ENCODE measurements at regions not wholly inside any gene's neighbourhood (a gene's known extent, or its start where the extent isn't known, plus 50 kb on each side); places are given as distances from the start of the nearest gene placed in this dataset.
"Not testable (repeated sequence)": the region's sequence is repeated elsewhere in the genome, so short reads cannot be mapped to it uniquely, and the experiment has no call there.

GRCh38 chr16:79844603-79845002 is 244.1 kb upstream of the MAF start:
- DNase-seq, result no peak

DNA sequence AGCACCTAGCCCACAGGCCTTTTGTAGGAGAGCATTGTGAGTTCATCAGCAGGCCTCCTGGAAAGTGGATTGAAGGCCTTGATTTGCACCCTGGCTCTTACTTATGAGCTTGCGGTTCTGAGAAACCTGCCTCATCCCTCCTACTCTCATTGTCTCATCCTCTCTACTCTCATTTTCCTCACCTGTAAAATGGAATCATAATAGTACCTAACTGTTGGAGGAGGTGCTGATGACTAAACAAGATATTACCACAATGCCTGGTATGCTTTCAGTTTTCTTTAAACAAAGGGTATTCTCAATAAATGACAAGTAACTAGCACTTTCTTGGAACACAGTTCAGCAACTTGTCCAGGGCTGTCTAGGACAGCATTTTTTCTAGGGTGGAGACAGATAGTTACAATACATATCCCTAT is 243.1 kb upstream of the MAF start:
- no peak for DNase-seq

DNA sequence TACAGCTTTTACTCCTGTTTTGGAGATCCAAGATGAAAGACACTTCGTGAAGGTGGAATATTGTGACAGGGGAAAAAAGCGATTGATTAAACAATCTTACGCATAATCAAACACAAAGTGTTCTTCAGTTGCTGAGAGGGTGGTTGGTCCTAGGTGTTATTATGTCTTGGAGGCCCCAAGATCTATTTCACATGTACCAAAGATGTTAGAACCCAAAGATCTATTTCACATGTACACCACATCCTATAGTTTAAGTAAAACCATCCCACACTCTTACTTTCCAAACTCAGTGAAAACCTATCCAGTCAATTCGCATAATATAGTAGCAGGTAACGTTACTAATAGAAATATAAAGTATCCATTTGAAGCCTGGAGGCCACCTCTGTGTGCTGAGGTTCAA is 242.6 kb upstream of the MAF start:
- no peak for DNase-seq

GRCh38 chr16:79842197-79842596 is 241.7 kb upstream of the MAF start:
- no peak for DNase-seq

DNA sequence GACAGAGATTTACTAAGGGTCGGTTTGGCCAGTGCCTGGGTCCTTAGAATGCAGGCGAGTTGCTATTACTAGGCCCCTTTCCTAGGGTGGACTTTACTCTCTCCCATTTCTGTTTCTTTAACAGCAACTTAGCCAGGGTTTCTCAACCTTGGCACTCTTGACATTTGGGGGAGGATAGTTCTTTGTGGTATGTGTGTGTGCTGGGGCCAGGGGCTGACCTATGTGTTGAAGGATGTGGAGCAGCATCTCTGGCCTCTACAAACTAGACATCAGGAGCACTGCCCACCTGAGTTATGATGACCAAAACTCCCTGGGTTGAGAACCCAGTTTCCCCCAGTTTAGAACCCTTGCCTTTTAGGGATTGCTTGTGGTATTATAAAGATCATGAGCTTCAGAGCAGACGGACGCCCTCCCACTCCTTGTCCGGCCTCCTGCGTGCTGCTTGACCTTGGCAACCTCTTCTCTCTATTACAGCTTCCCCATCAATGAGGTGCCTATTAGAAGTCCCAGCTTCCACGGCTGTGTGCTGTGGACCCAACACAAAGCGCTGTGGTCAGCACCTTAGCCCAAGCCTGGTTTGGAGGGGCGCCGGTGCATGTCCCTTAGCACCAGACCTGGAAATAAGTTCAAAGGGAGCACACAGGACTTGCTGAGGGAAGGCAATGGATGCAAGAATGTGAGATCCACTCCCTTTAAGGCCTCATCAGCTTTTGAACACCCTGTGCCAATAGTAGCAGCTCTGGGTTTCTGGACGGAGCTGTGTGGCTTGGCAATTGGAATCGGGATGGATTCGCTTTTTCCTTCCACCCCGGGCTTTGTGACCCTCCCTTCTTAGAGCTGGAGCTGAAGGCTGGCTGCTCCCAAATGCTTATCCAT is 239.2 kb upstream of the MAF start:
- no peak for DNase-seq

GRCh38 chr16:79838496-79839259 is 238.1 kb upstream of the MAF start:
- DNase-seq, result no peak

DNA sequence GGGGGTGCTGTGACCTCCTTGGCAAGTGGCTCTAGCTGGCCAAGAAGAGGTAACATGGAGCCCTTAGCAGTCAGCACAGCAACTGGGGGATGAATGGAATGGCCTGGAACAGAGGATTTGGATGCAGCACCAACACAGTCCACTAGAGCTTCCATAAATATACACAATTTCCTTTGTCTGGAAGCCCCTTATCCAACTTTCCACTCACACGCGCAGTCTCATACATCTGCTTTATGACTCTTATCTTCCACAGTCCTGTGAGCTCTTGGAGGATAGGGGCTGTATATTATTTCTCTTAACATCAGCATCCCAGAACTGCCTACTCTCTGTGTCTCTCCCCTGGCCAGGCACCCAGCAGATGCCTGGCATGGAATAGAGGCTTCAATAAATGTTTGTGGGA is 235.6 kb upstream of the MAF start:
- no peak for DNase-seq

GRCh38 chr16:79835194-79835593 is 234.7 kb upstream of the MAF start:
- DNase-seq, result no peak

GRCh38 chr16:79834720-79835119 is 234.2 kb upstream of the MAF start:
- no peak for DNase-seq

GRCh38 chr16:79834003-79834402 is 233.5 kb upstream of the MAF start:
- DNase-seq, result not testable (repeated sequence)

- no peak for DNase-seq
Measured at GRCh38 chr16:79833559-79833958, 233.0 kb upstream of the MAF start.

GRCh38 chr16:79826732-79827475 is 226.4 kb upstream of the MAF start:
- DNase-seq, result no peak

DNA sequence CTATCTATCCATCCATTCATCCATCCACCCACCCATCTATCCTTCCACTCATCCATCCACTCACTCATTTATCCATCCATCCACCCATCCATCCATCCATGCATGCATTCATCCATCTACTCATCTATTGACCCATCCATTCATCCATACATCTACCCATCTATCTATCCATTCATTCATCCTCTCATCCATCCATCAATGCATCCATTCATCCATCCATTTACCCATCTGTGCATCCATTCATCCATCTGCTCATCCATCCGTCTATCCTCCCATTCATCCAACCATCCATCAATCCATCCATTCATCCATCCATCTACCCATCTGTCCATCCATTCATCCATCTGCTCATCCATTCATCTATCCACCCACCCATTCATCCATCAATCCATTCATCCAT is 224.5 kb upstream of the MAF start:
- DNase-seq, result no peak

DNA sequence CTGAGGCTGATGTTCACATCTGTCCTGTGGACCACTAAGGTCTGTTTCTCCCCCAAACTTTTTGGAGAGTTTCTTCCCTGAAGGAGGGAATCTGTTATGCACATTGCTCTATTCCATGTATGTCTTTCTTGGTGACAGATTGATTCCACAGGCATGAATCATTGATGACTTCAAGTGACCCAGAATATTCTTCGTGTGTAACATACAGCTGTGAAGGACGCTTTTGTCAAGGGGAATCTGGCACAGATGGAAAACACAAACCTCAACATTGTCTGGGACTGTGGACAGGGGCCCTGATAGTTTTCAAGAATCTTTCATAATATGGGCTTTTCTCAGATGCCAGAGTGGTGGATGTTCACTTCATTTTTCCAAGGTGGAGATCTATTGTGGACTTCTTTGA is 223.1 kb upstream of the MAF start:
- DNase-seq, result no peak

GRCh38 chr16:79821911-79822310 is 221.4 kb upstream of the MAF start:
- DNase-seq, result no peak

DNA sequence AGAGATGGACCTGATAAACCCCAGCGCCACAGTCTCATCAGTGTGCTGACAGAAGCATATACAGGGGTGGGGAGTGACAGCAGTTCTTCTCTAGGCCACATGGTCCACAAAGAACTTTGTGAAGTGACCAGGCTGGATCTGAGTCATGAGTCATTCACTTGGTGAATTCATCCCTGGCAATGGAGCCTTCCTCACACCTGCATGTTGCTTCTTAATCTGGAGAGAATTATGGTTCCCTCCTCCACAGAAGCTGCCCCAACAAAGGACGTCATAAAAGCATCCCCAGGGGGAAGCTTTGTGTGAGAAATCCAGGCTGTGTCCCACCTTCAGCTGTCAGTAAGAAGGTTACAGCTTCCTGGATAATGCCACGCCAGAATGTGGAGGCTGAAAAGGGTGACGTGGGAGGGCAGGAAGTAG is 215.6 kb upstream of the MAF start:
- DNase-seq, result no peak

DNA sequence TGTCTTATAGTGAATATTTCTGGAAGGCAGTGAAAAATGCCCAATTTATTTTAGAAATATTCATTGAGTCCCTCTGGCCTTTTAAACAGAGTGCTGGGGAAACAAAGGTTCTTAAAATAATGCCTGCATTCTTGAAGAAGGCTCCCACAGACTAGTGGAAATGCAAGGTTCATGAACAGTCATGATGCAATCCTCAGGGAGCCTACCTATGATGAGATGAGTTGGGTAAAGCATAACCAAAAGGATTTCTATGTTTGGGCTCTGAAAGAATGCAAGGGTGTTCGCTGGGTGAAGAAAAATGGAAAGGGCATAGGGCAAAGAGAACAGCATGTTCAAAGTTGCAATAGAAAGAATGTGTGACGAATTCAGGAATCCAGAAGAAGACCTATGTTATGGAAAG is 214.5 kb upstream of the MAF start:
- DNase-seq, result no peak

DNA sequence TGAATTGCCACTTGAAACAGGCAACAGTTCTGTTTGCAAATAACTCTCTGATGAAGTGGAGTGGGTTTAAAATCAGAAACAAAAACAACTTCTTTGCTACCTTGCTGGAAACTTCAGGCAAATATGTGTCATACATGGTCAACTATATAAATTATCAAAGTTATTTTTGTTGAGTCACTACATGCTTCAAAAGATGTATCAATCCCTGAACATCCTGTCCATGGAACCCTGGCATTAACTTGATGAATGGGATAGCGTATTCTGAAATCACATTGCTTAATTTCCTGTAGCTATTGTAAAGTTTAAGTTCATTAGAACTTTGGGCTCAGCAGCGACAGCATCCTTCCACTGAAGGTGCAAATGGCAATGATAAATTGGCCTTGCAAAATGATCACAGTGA is 213.6 kb upstream of the MAF start:
- DNase-seq, result no peak

GRCh38 chr16:79811541-79811940 is 211.0 kb upstream of the MAF start:
- DNase-seq, result no peak

GRCh38 chr16:79810449-79811189 is 210.1 kb upstream of the MAF start:
- DNase-seq, result no peak

DNA sequence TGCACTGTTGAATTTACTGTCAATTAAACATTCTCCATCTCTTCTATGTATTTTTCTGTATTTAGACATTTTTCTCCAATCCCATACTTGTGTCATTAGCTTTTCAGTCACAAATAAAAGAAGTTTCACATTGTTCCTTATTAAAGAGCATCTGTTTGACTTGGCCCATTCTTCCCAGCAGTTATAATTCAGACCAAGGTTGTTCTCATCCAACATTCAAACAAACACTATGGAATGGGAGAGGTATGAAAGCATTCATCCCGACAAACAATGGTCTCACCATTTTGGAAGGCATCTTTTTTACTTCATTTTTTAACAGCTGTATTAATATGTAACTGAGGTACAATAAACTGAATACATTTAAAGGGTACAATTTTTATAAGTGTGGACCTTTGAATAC is 208.8 kb upstream of the MAF start:
- no peak for DNase-seq

DNA sequence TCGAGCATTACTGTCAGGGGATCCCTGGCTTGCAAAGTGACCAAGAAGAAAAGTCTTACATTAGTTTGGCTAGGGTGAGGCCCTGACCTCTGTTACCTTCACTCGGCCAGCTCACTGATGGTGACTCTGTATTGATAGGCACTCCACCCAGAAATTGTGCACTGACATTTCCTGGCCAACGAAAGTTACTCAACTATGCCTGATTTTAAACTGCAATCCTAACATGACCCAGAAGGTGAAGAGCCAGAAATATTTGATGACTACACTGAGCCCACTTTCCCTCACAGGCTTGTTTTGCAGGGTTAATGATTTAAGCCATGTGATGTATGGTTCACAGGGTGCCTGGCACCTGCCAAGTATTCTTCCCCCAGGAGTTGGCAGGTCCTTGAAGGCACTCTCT is 208.2 kb upstream of the MAF start:
- DNase-seq, result no peak

- no peak for DNase-seq
Measured at GRCh38 chr16:79806757-79807156, 206.2 kb upstream of the MAF start.

Data from SHP77 treated with DMSO at 0.1 percent for 48 hours (cell line).